Activated T-helper 2 cell treated with anti-CD3 and anti-CD28 coated beads, Interferon-gamma antibody, Interleukin-2, Interleukin-4, amounts not matched to agents 10 μg/mL and 5 μg/mL and 100 μg/mL, durations not matched to agents 14 hours and 24 hours and 36 hours (primary cell): ENCODE measurements at regions not wholly inside any gene's neighbourhood (a gene's known extent, or its start where the extent isn't known, plus 50 kb on each side); places are given as distances from the start of the nearest gene placed in this dataset.

Source experiments
- DNase-seq: peaks from one replicate; pipeline ENCODE4 v3.0.0; 2021; ENCODE audit warnings: low spot score
- H3K27ac Mint-ChIP-seq: one replicate; pipeline ENCODE4 v1.8.0; 2021; ENCODE audit warnings: mixed read lengths
- H3K27me3 Mint-ChIP-seq: one replicate; pipeline ENCODE4 v1.8.0; 2021; ENCODE audit warnings: low read depth, mixed read lengths
- H3K36me3 Mint-ChIP-seq: one replicate; pipeline ENCODE4 v1.8.0; 2021; ENCODE audit warnings: low read depth, mixed read lengths
- H3K4me1 Mint-ChIP-seq: one replicate; pipeline ENCODE4 v1.8.0; 2021; ENCODE audit warnings: low read depth, mixed read lengths
- H3K4me3 Mint-ChIP-seq: one replicate; pipeline ENCODE4 v1.8.0; 2021; ENCODE audit warnings: low read depth, mild to moderate bottlenecking, moderate library complexity, mixed read lengths
- H3K9me3 Mint-ChIP-seq: one replicate; pipeline ENCODE4 v1.8.0; 2021; ENCODE audit warnings: mixed read lengths
- intact Hi-C: fragments of 100-400 bp; cut with micrococcal nuclease; formaldehyde crosslinking; loops from one replicate; pipeline ENCODE4 v1.15.1; 2023

- intact Hi-C loops = no loop called here
- DNase-seq = no peak
- H3K9me3 Mint-ChIP-seq = no peaks in the 10 kb centered on the region
- H3K27ac Mint-ChIP-seq = no peak overlapping the region
- no peaks in the 10 kb centered on the region for H3K4me1 Mint-ChIP-seq
- H3K27me3 Mint-ChIP-seq = peaks cover 3% of the 10 kb centered on the region
- no peaks in the 10 kb centered on the region for H3K36me3 Mint-ChIP-seq
- H3K4me3 Mint-ChIP-seq = no peak overlapping the region
Measured at GRCh38 chr6:56765494-56765893, 122.8 kb upstream of the DST start.

GRCh38 chr6:56764081-56764566 is 121.4 kb upstream of the DST start:
- no peaks in the 10 kb centered on the region for H3K4me1 Mint-ChIP-seq
- H3K27ac Mint-ChIP-seq = no peak overlapping the region
- no peaks in the 10 kb centered on the region for H3K36me3 Mint-ChIP-seq
- H3K27me3 Mint-ChIP-seq = peaks cover 3% of the 10 kb centered on the region
- H3K4me3 Mint-ChIP-seq = no peak overlapping the region
- H3K9me3 Mint-ChIP-seq = no peaks in the 10 kb centered on the region
- intact Hi-C loops = no loop called here
- no peak for DNase-seq

- Mint-ChIP-seq H3K9me3 (no peaks in the 10 kb centered on the region), H3K27me3 (peaks cover 3% of the 10 kb centered on the region), H3K4me3 (no peak overlapping the region), H3K27ac (no peak overlapping the region), H3K36me3 (no peaks in the 10 kb centered on the region), H3K4me1 (no peaks in the 10 kb centered on the region)
- intact Hi-C loops = no loop called here
- no peak for DNase-seq
Measured at GRCh38 chr6:56761651-56762050, 119.0 kb upstream of the DST start.

- DNase-seq = no peak
- no peaks in the 10 kb centered on the region for H3K4me1 Mint-ChIP-seq
- no peak overlapping the region for H3K27ac Mint-ChIP-seq
- H3K36me3 Mint-ChIP-seq = no peaks in the 10 kb centered on the region
- intact Hi-C loops = no loop called here
- no peak overlapping the region for H3K4me3 Mint-ChIP-seq
- peaks cover 3% of the 10 kb centered on the region for H3K27me3 Mint-ChIP-seq
- no peaks in the 10 kb centered on the region for H3K9me3 Mint-ChIP-seq
Measured at GRCh38 chr6:56760842-56761241, 118.2 kb upstream of the DST start.

DNA sequence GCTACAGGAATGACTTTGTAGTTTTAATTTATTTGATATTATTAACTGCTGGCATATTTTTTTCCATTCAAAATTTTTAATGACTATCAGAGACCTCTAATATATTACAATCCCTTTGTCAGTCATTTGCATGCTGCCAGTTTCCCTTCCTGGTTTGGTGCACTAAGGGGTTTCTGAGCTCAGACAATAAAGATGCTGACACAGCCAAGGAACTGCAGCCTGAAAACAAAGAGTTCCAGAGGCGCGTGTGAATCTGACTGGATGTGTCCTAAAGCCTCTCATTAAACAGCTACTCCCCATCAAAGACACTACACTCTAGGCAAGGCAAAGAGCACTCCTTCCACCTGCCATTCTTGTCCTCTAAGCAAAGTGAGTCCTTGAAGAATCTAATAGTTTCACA is 116.8 kb upstream of the DST start:
- Mint-ChIP-seq H3K4me1 (no peaks in the 10 kb centered on the region), H3K9me3 (no peaks in the 10 kb centered on the region), H3K36me3 (no peaks in the 10 kb centered on the region), H3K4me3 (no peak overlapping the region), H3K27me3 (no peaks in the 10 kb centered on the region), H3K27ac (no peak overlapping the region)
- intact Hi-C loops = no loop called here
- DNase-seq = no peak

- Mint-ChIP-seq H3K4me1 (peaks cover 2% of the 10 kb centered on the region), H3K36me3 (no peaks in the 10 kb centered on the region), H3K4me3 (no peak overlapping the region), H3K27ac (no peak overlapping the region), H3K27me3 (no peaks in the 10 kb centered on the region), H3K9me3 (no peaks in the 10 kb centered on the region)
- intact Hi-C loops = no loop called here
- no peak for DNase-seq
Measured at GRCh38 chr6:56758553-56758952, 115.9 kb upstream of the DST start.

DNA sequence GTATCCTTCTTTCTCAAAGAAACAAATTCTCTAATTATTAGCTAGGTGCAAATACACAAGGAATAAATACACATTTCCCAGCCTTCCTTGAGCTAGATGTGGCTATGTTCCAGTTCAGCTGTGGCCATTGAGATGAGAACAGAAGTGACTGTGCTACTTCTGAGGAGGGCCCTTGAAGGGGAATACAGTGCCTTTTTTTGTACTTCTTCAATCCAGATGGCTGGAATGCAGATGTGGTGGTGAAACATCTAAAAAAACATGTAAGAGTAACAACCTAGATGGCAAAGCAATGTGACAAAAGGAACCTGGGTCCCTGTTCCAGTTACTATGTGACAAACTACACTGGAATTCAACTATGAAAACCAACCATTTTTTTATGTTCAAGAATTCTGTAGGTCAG is 115.4 kb upstream of the DST start:
- intact Hi-C loops = no loop called here
- no peak for DNase-seq
- H3K27ac Mint-ChIP-seq = no peak overlapping the region
- no peak overlapping the region for H3K4me3 Mint-ChIP-seq
- peaks cover 2% of the 10 kb centered on the region for H3K4me1 Mint-ChIP-seq
- no peaks in the 10 kb centered on the region for H3K27me3 Mint-ChIP-seq
- H3K36me3 Mint-ChIP-seq = no peaks in the 10 kb centered on the region
- no peaks in the 10 kb centered on the region for H3K9me3 Mint-ChIP-seq

GRCh38 chr6:56757588-56757984 is 114.9 kb upstream of the DST start:
- H3K36me3 Mint-ChIP-seq = no peaks in the 10 kb centered on the region
- no peaks in the 10 kb centered on the region for H3K27me3 Mint-ChIP-seq

GRCh38 chr6:56756791-56757587 is 114.3 kb upstream of the DST start:
- no peaks in the 10 kb centered on the region for H3K36me3 Mint-ChIP-seq
- H3K9me3 Mint-ChIP-seq = no peaks in the 10 kb centered on the region
- peaks cover 2% of the 10 kb centered on the region for H3K4me1 Mint-ChIP-seq
- no peaks in the 10 kb centered on the region for H3K27me3 Mint-ChIP-seq
- no peak for DNase-seq
- intact Hi-C loops = no loop called here
- no peak overlapping the region for H3K27ac Mint-ChIP-seq
- no peak overlapping the region for H3K4me3 Mint-ChIP-seq

More at GRCh38 chr6:56757588-56757984, 114.9 kb upstream of the DST start:
- DNase-seq = no peak
- peaks cover 2% of the 10 kb centered on the region for H3K4me1 Mint-ChIP-seq
- H3K4me3 Mint-ChIP-seq = no peak overlapping the region
- no peaks in the 10 kb centered on the region for H3K9me3 Mint-ChIP-seq
- H3K27ac Mint-ChIP-seq = no peak overlapping the region
- intact Hi-C loops = no loop called here

GRCh38 chr6:56756219-56756789 is 113.6 kb upstream of the DST start:
- peaks cover 2% of the 10 kb centered on the region for H3K4me1 Mint-ChIP-seq

DNA sequence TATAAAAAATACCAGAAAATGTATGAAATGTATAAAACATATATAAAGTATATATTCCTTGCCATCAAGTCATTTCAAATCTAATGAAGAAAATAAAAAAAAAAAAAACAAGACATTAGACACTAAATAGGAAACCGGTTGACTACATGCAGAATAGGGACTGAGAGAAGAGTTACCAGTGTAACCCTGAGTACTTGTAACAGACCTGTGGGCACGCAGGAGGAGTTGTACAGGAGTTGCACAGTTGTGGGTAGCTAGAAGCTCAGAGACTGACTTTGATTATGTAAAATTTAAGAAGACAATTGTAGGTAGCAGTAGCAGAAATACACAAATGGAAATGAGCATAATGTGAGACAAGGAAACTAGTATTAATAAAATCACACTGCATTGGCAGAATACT is 112.4 kb upstream of the DST start:
- no peak overlapping the region for H3K4me3 Mint-ChIP-seq
- no peaks in the 10 kb centered on the region for H3K9me3 Mint-ChIP-seq
- H3K27ac Mint-ChIP-seq = no peak overlapping the region
- H3K4me1 Mint-ChIP-seq = peaks cover 2% of the 10 kb centered on the region
- DNase-seq = no peak
- H3K27me3 Mint-ChIP-seq = no peaks in the 10 kb centered on the region
- intact Hi-C loops = no loop called here
- no peaks in the 10 kb centered on the region for H3K36me3 Mint-ChIP-seq

More at GRCh38 chr6:56756219-56756789, 113.6 kb upstream of the DST start:
- DNase-seq = no peak
- Mint-ChIP-seq H3K27ac (no peak overlapping the region), H3K9me3 (no peaks in the 10 kb centered on the region), H3K4me3 (no peak overlapping the region), H3K27me3 (no peaks in the 10 kb centered on the region), H3K36me3 (no peaks in the 10 kb centered on the region)
- intact Hi-C loops = no loop called here

DNA sequence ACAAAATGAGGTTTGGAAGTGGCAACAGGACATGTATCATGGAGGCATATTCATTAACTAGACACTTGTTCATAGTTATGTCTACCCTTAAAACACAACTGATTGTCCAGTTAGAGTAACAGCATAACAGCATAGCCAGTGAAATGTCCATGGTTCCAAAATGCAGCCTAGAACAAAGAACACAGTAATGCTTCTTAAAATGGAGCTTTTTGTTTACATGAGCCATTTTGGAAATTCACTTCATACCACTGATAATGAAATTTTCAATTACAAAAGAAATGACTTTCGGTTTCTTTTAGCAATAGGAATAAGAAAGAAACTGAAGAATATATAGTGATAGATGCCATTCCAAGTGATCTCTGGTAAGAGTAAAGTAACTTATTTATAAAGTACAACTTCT is 111.1 kb upstream of the DST start:
- no peak overlapping the region for H3K27ac Mint-ChIP-seq
- H3K36me3 Mint-ChIP-seq = no peaks in the 10 kb centered on the region
- H3K4me1 Mint-ChIP-seq = peaks cover 4% of the 10 kb centered on the region
- no peaks in the 10 kb centered on the region for H3K27me3 Mint-ChIP-seq
- no peak for DNase-seq
- no peaks in the 10 kb centered on the region for H3K9me3 Mint-ChIP-seq
- no peak overlapping the region for H3K4me3 Mint-ChIP-seq
- intact Hi-C loops = no loop called here

DNA sequence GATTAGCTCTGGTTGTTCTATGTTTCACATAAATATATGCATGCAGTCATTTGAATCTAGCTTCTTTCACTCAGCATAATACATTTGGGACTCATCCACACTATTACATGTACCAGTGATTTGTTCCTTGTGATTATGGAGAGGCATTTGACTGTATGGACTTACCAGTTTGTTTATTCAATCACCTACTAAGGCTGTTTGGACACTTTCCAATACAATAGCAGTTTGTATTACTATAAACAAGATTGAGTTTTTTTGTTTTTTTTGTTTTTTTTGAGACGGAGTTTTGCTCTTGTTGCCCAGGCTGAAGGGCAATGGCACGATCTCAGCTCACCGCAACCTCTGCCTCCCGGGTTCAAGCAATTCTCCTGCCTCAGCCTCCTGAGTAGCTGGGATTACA is 109.8 kb upstream of the DST start:
- H3K9me3 Mint-ChIP-seq = no peaks in the 10 kb centered on the region
- no peak overlapping the region for H3K27ac Mint-ChIP-seq
- H3K27me3 Mint-ChIP-seq = no peaks in the 10 kb centered on the region
- H3K4me3 Mint-ChIP-seq = no peak overlapping the region
- peaks cover 4% of the 10 kb centered on the region for H3K4me1 Mint-ChIP-seq
- no peaks in the 10 kb centered on the region for H3K36me3 Mint-ChIP-seq
- intact Hi-C loops = no loop called here
- DNase-seq = no peak
